OCI-LY7 (cell line): ENCODE measurements at regions not wholly inside any gene's neighbourhood (a gene's known extent, or its start where the extent isn't known, plus 50 kb on each side); places are given as distances from the start of the nearest gene placed in this dataset.

Experiments
- BruUV-seq: library from RNA; stranded (reverse); fragments of 400-500 nt; replicated peaks from 2 replicates; lab custom pipeline; 2021; lab: Mats Ljungman, UMichigan
- CTCF ChIA-PET: fragments of 300-600 bp; sonication (Branson Sonifier 250); formaldehyde crosslinking; loops from one replicate; lab custom pipeline; 2022; ENCODE audit warnings: antibody characterized with exemption; ENCODE audit not compliant: unreplicated experiment; lab: Charles Lee
- POLR2A ChIA-PET: fragments of 300-600 bp; sonication (Branson Sonifier 250); formaldehyde crosslinking; loops from one replicate; lab custom pipeline; 2022; ENCODE audit warnings: antibody characterized with exemption; lab: Charles Lee
- DNase-seq: peaks from one replicate; pipeline ENCODE4 v3.0.0-alpha.2; 2015; ENCODE audit warnings: low spot score
- H2AFZ ChIP-seq: fragments of 200-600 bp; sonication (generic), shearing (Covaris generic); 2 replicates; pipeline ENCODE4 v1.6.1; 2014; ENCODE audit warnings: mild to moderate bottlenecking, antibody characterized with exemption, low read length, moderate library complexity
- H3K27ac ChIP-seq: fragments of 200-600 bp; sonication (generic); 2 replicates; pipeline ENCODE4 v1.5.1; 2014; ENCODE audit warnings: mixed run types, low read depth, mild to moderate bottlenecking, moderate library complexity, low read length, inconsistent platforms; ENCODE audit not compliant: poor library complexity, severe bottlenecking
- H3K36me3 ChIP-seq: fragments of 200-600 bp; sonication (generic); 2 replicates; pipeline ENCODE4 v1.6.1; 2014; ENCODE audit warnings: mild to moderate bottlenecking, antibody characterized with exemption, low read length, moderate library complexity, mixed read lengths; ENCODE audit not compliant: insufficient read depth
- H3K4me1 ChIP-seq: fragments of 200-600 bp; sonication (generic); 2 replicates; pipeline ENCODE4 v1.5.1; 2014; ENCODE audit warnings: mild to moderate bottlenecking, low read length; ENCODE audit not compliant: insufficient read depth, poor library complexity, severe bottlenecking
- H3K4me2 ChIP-seq: fragments of 200-600 bp; sonication (generic); 2 replicates; pipeline ENCODE4 v1.6.1; 2014; ENCODE audit warnings: mild to moderate bottlenecking, low read length
- H3K4me3 ChIP-seq: fragments of 200-600 bp; sonication (generic); 2 replicates; pipeline ENCODE4 v1.5.1; 2014; ENCODE audit warnings: mild to moderate bottlenecking, low read depth, low read length; ENCODE audit not compliant: poor library complexity, severe bottlenecking
- H3K79me2 ChIP-seq: fragments of 200-600 bp; sonication (generic); 2 replicates; pipeline ENCODE4 v1.6.1; 2016; ENCODE audit warnings: low read depth, mild to moderate bottlenecking, low read length, moderate library complexity, mixed read lengths; ENCODE audit not compliant: insufficient read depth
- H3K9me2 ChIP-seq: fragments of 200-600 bp; sonication (generic); 2 replicates; pipeline ENCODE4 v1.6.1; 2016; ENCODE audit warnings: mild to moderate bottlenecking, low read length, mixed read lengths; ENCODE audit not compliant: insufficient read depth
- H3K9me3 ChIP-seq: fragments of 200-600 bp; sonication (generic); 2 replicates; pipeline ENCODE4 v1.6.1; 2014; ENCODE audit warnings: mild to moderate bottlenecking, mixed run types, low read length, mixed read lengths
- H4K20me1 ChIP-seq: fragments of 200-600 bp; sonication (generic); 2 replicates; pipeline ENCODE4 v1.6.1; 2014; ENCODE audit warnings: mild to moderate bottlenecking, antibody characterized with exemption, low read length, moderate library complexity, mixed read lengths; ENCODE audit not compliant: insufficient read depth
- EZH2phosphoT487 ChIP-seq: fragments of 200-600 bp; sonication (generic); IDR thresholded peaks from 2 replicates; pipeline ENCODE4 v1.6.1; 2018; ENCODE audit warnings: low read depth, borderline replicate concordance, mild to moderate bottlenecking, mixed run types, antibody characterized with exemption, low read length, moderate library complexity, mixed read lengths
- intact Hi-C: fragments of 100-400 bp; cut with micrococcal nuclease; formaldehyde crosslinking; loops from one replicate; pipeline ENCODE4 v1.10.0; 2022; ENCODE audit not compliant: unreplicated experiment
- TF ChIP-seq, protein P1 (sequence below): fragments of 200-600 bp; sonication (generic); conservative IDR thresholded peaks from 2 replicates; pipeline ENCODE4 v1.5.1; 2014; ENCODE audit warnings: mild to moderate bottlenecking, antibody characterized with exemption, low read length, moderate library complexity, mixed read lengths

DNA sequence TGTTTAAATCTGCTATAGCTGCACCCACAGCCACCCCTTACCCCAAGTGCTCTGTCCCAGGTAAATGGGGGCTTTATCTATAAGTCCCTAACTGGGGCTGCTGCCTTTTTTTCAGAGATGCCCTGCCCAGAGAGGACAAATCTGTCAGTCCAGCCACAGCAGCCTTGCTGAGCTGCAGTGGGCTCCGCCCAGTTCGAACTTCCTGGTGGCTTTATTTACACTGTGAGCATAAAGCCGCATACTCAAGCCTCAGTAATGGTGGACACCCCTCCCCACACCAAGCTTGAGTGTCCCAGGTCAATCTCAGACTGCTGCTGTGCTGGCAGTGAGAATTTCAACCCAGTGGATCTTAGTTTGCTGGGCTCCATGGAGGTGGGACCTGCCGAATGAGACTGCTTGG, 505.2 kb downstream of the CBLN4 start:
- no peak for DNase-seq
- Histone ChIP-seq H2AFZ (no peak overlapping the region), H3K4me2 (no peak overlapping the region), H3K27ac (no peak overlapping the region), H3K9me3 (no peaks in the 10 kb centered on the region), H4K20me1 (no peaks in the 10 kb centered on the region), H3K79me2 (no peaks in the 10 kb centered on the region), H3K36me3 (no peaks in the 10 kb centered on the region), H3K4me1 (no peaks in the 10 kb centered on the region), H3K4me3 (no peak overlapping the region), H3K9me2 (no peaks in the 10 kb centered on the region)
- ChIA-PET CTCF (no interaction called here), POLR2A (no interaction called here)
- no peak for TF ChIP-seq EZH2phosphoT487
- TF ChIP-seq, protein P1, sequence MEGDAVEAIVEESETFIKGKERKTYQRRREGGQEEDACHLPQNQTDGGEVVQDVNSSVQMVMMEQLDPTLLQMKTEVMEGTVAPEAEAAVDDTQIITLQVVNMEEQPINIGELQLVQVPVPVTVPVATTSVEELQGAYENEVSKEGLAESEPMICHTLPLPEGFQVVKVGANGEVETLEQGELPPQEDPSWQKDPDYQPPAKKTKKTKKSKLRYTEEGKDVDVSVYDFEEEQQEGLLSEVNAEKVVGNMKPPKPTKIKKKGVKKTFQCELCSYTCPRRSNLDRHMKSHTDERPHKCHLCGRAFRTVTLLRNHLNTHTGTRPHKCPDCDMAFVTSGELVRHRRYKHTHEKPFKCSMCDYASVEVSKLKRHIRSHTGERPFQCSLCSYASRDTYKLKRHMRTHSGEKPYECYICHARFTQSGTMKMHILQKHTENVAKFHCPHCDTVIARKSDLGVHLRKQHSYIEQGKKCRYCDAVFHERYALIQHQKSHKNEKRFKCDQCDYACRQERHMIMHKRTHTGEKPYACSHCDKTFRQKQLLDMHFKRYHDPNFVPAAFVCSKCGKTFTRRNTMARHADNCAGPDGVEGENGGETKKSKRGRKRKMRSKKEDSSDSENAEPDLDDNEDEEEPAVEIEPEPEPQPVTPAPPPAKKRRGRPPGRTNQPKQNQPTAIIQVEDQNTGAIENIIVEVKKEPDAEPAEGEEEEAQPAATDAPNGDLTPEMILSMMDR, result no peak
- no TSS peak for BruUV-seq
- intact Hi-C loops, result no loop called here

DNA sequence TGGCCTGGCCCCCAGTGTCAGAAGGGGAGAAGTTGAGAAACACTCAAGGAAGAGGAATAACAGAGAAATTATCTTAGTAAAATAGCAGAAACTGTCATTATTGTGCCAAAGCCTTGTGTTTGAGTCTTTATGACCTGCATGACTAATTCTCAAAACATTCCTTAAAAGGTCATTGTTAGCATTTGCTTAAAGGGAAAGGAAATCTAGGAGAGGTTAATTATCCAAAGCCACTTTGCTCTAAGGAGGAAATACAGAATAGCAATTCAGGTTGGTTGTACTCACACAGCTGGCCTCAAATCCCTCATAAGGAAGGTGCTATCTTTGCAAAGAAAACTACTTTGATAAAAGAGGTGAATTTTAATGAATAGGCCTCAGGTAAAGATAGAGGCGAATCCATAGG, 516.7 kb downstream of the CBLN4 start:
- H3K4me3 ChIP-seq, result no peak overlapping the region
- H2AFZ ChIP-seq, result no peak overlapping the region
- H3K4me1 ChIP-seq, result no peaks in the 10 kb centered on the region
- H3K79me2 ChIP-seq, result no peaks in the 10 kb centered on the region
- no peaks in the 10 kb centered on the region for H3K9me2 ChIP-seq
- H3K9me3 ChIP-seq, result no peaks in the 10 kb centered on the region
- no peak for DNase-seq
- TF ChIP-seq, protein P1, result no peak
- TF ChIP-seq EZH2phosphoT487, result no peak
- POLR2A ChIA-PET, result no interaction called here
- no peak overlapping the region for H3K27ac ChIP-seq
- intact Hi-C loops, result no loop called here
- CTCF ChIA-PET, result no interaction called here
- no peaks in the 10 kb centered on the region for H4K20me1 ChIP-seq
- BruUV-seq, result no TSS peak
- H3K4me2 ChIP-seq, result no peak overlapping the region
- H3K36me3 ChIP-seq, result no peaks in the 10 kb centered on the region

DNA sequence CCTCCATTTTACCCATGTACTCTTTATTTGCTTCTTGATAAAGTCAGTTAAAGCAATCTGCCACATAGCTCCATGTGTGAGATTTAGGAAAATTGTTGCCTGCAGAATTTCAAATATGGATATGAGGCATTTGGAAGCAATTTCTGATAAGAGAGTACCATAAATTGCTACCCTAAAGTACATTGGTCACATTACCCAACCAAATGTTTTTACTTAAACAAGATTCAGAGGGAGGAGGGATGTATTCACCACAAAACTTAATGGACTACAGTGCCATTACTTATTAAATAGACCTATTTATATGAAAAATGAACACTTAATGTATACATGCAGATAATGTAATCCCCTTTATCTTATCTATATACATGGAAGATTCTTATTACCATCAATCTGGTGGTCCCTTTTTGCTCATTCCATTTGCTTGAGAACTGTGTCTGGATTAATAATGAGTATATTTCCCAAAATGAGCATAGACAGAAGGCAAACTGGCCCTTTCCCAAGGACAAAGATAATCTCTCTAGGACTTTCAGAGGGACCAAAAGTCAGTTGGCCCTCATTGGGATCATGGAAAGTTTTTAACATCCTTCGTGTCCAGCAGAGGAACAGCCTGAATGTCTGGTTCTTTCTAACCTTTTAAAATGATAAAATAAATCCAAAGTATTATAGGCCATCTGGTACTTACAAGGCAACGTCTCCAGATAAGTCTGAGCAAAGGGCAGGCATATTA, 526.4 kb downstream of the CBLN4 start:
- H2AFZ ChIP-seq, result no peak overlapping the region
- ChIA-PET CTCF (no interaction called here), POLR2A (no interaction called here)
- H3K4me3 ChIP-seq, result no peak overlapping the region
- intact Hi-C loops, result no loop called here
- no peak overlapping the region for H3K27ac ChIP-seq
- no peaks in the 10 kb centered on the region for H3K9me3 ChIP-seq
- no peaks in the 10 kb centered on the region for H3K79me2 ChIP-seq
- H3K9me2 ChIP-seq, result no peaks in the 10 kb centered on the region
- H4K20me1 ChIP-seq, result no peaks in the 10 kb centered on the region
- TF ChIP-seq, protein P1, result no peak
- no peak for TF ChIP-seq EZH2phosphoT487
- H3K4me1 ChIP-seq, result no peaks in the 10 kb centered on the region
- no peak overlapping the region for H3K4me2 ChIP-seq
- no TSS peak for BruUV-seq
- DNase-seq, result no peak
- no peaks in the 10 kb centered on the region for H3K36me3 ChIP-seq
